GM23338 (cell line): ENCODE measurements at regions not wholly inside any gene's neighbourhood (a gene's known extent, or its start where the extent isn't known, plus 50 kb on each side); places are given as distances from the start of the nearest gene placed in this dataset.

Source experiments
- CTCF ChIP-seq, 2 experiments: fragments of 200-600 bp in 1 of 2; sonication (generic) in 1 of 2; conservative IDR thresholded peaks; 2 replicates each; pipeline versions ENCODE4 v1.5.1 to v1.6.1; 2016 to 2017; ENCODE audit warnings: antibody characterized with exemption in 2 of 2, low read depth in 2 of 2, mild to moderate bottlenecking in 2 of 2, moderate library complexity in 1 of 2
- EZH2 ChIP-seq: fragments of 200-600 bp; sonication (generic); IDR thresholded peaks from one replicate; pipeline ENCODE4 v1.8.0; 2017; ENCODE audit warnings: antibody characterized with exemption, mild to moderate bottlenecking, low read depth; ENCODE audit not compliant: unreplicated experiment
- EZH2phosphoT487 ChIP-seq: fragments of 200-600 bp; sonication (generic); IDR thresholded peaks from one replicate; pipeline ENCODE4 v1.8.1; 2018; ENCODE audit warnings: antibody characterized with exemption; ENCODE audit not compliant: unreplicated experiment
- TF ChIP-seq, protein P1 (sequence below): IDR thresholded peaks from one replicate; pipeline ENCODE4 v1.6.1; 2018; ENCODE audit warnings: antibody characterized with exemption; ENCODE audit not compliant: unreplicated experiment

- TF ChIP-seq EZH2phosphoT487 (no peak), CTCF (conservative IDR thresholded peaks at IDR 0.05; ENCODE audit: low read depth in 2 of 2) (no peak), EZH2 (no peak)
- TF ChIP-seq, protein P1, sequence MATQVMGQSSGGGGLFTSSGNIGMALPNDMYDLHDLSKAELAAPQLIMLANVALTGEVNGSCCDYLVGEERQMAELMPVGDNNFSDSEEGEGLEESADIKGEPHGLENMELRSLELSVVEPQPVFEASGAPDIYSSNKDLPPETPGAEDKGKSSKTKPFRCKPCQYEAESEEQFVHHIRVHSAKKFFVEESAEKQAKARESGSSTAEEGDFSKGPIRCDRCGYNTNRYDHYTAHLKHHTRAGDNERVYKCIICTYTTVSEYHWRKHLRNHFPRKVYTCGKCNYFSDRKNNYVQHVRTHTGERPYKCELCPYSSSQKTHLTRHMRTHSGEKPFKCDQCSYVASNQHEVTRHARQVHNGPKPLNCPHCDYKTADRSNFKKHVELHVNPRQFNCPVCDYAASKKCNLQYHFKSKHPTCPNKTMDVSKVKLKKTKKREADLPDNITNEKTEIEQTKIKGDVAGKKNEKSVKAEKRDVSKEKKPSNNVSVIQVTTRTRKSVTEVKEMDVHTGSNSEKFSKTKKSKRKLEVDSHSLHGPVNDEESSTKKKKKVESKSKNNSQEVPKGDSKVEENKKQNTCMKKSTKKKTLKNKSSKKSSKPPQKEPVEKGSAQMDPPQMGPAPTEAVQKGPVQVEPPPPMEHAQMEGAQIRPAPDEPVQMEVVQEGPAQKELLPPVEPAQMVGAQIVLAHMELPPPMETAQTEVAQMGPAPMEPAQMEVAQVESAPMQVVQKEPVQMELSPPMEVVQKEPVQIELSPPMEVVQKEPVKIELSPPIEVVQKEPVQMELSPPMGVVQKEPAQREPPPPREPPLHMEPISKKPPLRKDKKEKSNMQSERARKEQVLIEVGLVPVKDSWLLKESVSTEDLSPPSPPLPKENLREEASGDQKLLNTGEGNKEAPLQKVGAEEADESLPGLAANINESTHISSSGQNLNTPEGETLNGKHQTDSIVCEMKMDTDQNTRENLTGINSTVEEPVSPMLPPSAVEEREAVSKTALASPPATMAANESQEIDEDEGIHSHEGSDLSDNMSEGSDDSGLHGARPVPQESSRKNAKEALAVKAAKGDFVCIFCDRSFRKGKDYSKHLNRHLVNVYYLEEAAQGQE: no peak
Measured at GRCh38 chr6:79862126-79862525, 85.2 kb downstream of the ELOVL4 start.
